NAMALWA (cell line): ENCODE measurements at regions not wholly inside any gene's neighbourhood (a gene's known extent, or its start where the extent isn't known, plus 50 kb on each side); places are given as distances from the start of the nearest gene placed in this dataset.
"Not testable (repeated sequence)": the region's sequence is repeated elsewhere in the genome, so short reads cannot be mapped to it uniquely, and the experiment has no call there.

Source experiments
- DNase-seq: peaks from one replicate; pipeline ENCODE4 v3.0.0-alpha.2; 2015; ENCODE audit warnings: low spot score

- DNase-seq: no peak
Observed at GRCh38 chr2:191476901-191477300, 201.0 kb upstream of the NABP1 start.

DNA sequence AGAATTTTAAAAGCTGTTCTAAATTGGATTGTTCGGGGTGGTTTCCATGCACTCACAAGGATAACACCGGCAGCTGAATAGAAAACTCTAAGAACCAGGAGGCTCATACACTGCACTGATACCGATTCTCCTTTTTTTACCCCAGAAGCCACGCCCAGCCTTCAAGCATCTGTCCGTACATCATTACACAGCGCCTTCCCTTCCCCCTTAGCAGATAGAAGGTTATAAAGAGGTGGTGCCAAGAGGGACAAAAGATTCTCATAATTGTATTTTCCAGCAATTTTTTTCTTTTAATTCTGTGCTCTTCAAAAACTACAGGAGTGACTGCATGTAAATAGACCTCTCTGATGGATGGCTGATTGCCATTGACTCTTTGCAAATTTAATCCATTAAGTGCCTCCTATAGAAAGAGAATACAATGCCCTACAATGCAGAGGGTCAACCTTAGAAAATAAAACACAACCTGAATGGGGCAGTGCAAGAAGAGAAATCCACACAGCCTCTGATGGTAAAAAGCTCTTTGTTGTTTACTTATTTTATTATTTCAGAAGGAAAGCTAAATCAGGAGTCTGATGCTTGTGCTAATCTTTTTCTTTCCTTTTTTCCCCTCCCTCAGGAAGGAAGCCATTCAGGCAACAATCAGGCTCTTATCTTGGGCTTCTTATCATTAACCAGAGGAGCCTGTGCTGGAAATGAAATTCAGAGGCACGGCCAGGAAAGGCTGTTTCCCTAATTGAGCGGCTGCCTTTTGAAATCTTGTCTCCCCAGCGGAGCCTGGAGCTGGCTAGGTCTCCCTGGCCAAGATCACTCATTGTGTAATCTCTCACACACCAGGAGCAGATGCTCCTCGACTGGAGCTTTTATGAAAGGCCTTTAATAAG is 198.9 kb upstream of the NABP1 start:
- no peak for DNase-seq

GRCh38 chr2:191479680-191480023 is 198.3 kb upstream of the NABP1 start:
- DNase-seq: no peak

GRCh38 chr2:191481305-191482070 is 196.4 kb upstream of the NABP1 start:
- no peak for DNase-seq

- no peak for DNase-seq
Observed at GRCh38 chr2:191483117-191483516, 194.8 kb upstream of the NABP1 start.

GRCh38 chr2:191486584-191487320 is 191.2 kb upstream of the NABP1 start:
- DNase-seq: no peak

- no peak for DNase-seq
Observed at GRCh38 chr2:191488135-191488534, 189.8 kb upstream of the NABP1 start.

- DNase-seq: no peak
Observed at GRCh38 chr2:191489177-191489576, 188.8 kb upstream of the NABP1 start.

- no peak for DNase-seq
Observed at GRCh38 chr2:191496838-191497237, 181.1 kb upstream of the NABP1 start.

DNA sequence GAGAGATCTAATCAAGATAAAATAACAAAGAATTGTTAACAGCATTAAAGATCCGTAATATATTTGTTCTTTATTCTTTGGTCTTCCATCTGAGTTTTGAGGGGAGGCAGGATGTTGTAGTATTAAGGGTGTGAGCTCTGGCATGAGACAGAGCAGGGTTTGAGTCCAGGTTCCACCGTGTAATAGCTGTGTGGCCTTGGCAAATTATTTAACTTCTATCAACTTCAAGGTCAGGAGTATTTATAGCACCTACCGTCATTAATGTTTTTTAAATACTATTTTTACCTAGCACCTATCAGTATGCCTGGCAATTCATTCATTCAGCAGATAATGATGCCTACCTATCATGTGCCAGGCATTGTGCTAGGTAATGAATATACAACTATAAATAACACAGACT is 180.1 kb upstream of the NABP1 start:
- no peak for DNase-seq

DNA sequence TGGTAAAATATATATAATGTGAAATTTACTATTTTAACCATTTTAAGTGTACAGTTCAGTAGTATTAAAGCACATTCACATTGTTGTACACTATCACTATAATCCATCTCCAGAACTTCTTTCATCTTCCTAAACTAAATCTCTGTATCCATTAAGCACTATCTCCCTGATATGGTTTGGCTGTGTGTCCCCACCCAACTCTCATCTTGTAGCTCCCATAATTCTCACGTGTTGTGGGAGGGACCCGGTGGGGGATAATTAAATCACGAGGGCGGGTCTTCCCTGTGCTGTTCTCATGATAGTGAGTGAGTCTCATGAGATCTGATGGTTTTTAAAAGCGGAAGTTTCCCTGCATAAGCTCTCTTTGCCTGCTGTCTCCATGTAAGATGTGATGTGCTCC is 178.9 kb upstream of the NABP1 start:
- peak; percentile 4 for DNase-seq

DNA sequence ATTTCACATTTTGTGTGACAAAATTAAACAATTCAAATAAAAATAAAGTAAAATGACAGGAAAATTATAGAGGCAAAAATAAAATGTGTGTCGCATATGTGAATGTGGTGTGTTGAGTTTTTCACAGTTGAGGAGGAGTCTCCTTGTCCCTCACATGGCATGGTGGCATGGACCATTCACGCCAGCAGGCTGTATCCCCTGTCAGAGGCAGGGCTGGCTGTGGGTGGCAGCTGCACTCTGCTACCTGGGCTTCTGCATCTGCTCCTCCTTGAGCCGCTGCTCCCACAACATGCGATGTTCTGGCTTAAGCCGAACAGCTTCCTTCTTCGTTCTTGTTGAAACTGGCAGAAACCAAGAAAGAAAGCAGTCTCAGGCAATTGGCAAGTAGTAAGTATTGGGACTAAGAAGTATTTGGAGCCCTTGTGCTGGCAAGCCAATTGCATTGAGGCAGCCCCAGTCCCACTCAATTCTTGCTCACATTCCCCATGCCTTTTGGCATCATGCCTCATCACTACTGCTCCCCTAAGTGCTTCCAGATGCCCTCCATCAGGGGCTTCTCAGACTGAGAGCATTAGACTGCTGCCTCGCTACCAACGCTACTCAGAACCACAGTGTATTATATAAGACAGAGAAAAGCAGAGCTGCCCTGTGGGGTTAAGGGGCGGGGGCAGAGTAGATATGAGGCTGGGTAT is 177.9 kb upstream of the NABP1 start:
- no peak for DNase-seq

DNA sequence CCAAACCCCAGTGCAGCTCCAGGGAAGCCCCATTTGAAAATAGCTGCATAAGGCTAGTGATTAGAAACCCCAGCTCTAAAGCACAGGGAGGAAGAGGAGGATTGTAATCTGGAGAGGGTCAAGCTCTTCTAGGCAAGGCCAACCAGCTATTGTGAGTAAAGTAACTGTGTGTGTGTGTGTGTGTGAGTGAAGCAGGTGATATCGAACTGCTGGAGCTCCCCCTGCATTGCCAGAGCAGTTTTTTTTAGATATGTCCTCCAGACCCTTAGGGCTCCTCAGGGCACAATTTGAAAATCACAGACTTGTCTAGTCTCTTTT is 177.4 kb upstream of the NABP1 start:
- DNase-seq: no peak

GRCh38 chr2:191500884-191501560 is 176.9 kb upstream of the NABP1 start:
- no peak for DNase-seq

GRCh38 chr2:191501561-191502168 is 176.3 kb upstream of the NABP1 start:
- DNase-seq: no peak

- no peak for DNase-seq
Observed at GRCh38 chr2:191506515-191506914, 171.4 kb upstream of the NABP1 start.

DNA sequence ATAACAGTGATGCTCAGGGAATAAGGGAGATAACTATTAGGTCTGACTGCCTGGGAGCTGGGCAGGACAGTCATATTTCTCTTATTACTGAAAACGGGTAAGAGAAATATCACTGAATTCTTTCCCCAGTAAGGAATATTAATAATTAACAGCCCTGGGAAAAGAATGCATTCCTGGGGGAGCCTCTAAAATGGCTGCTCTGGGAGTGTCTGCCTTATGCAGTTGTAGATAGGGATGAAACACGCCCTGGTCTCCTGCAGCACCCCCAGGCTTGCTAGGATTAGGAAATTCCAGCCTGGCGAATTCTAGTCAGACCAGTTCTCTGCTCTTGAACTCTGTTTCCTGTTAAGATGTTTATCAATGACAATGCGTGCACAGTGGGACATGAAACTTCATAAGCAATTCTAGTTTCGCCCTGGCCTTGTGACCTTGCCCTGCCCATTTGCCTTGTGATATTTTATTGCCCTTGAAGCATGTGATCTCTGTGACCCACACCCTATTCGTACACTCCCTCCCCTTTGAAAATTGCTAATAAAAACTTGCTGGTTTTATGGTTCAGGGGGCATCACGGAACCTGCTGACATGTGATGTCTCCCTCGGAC is 170.6 kb upstream of the NABP1 start:
- DNase-seq: not testable (repeated sequence)

- no peak for DNase-seq
Observed at GRCh38 chr2:191508738-191509137, 169.2 kb upstream of the NABP1 start.

- DNase-seq: no peak
Observed at GRCh38 chr2:191512216-191512835, 165.6 kb upstream of the NABP1 start.

GRCh38 chr2:191512874-191513273 is 165.1 kb upstream of the NABP1 start:
- DNase-seq: no peak
